OCI-LY3 (cell line): ENCODE measurements at regions not wholly inside any gene's neighbourhood (a gene's known extent, or its start where the extent isn't known, plus 50 kb on each side); places are given as distances from the start of the nearest gene placed in this dataset.

Source experiments
- H2AFZ ChIP-seq: fragments of 200-600, 300-600 bp; shearing (Covaris generic); 2 replicates; pipeline ENCODE4 v1.6.0; 2014; ENCODE audit warnings: antibody characterized with exemption, low read depth, low read length
- H3K27ac ChIP-seq: fragments of 200-600, 300-600 bp; sonication (generic); 2 replicates; pipeline ENCODE4 v1.5.1; 2014; ENCODE audit warnings: mild to moderate bottlenecking, low read length, moderate library complexity, mixed read lengths
- H3K27me3 ChIP-seq: fragments of 200-600, 300-600 bp; sonication (generic); 2 replicates; pipeline ENCODE4 v1.6.1; 2014; ENCODE audit warnings: low read depth, low read length, mixed read lengths
- H3K36me3 ChIP-seq: fragments of 200-600, 300-600 bp; sonication (generic); replicated peaks from 2 replicates; pipeline ENCODE3; 2014; ENCODE audit warnings: low read depth, low read length, mixed read lengths
- H3K4me1 ChIP-seq: fragments of 300-600, 200-600 bp; sonication (generic); 2 replicates; pipeline ENCODE4 v1.6.1; 2014; ENCODE audit warnings: low read length, mixed read lengths
- H3K4me2 ChIP-seq: fragments of 200-600, 300-600 bp; sonication (generic); 2 replicates; pipeline ENCODE4 v1.6.1; 2014; ENCODE audit warnings: low read length, mixed read lengths
- H3K4me3 ChIP-seq: fragments of 300-600, 200-600 bp; sonication (generic); 2 replicates; pipeline ENCODE4 v1.5.1; 2014; ENCODE audit warnings: antibody characterized with exemption, mild to moderate bottlenecking, low read length, moderate library complexity
- H3K79me2 ChIP-seq: fragments of 300-600, 200-600 bp; shearing (Covaris generic); 2 replicates; pipeline ENCODE4 v1.6.1; 2014; ENCODE audit warnings: mild to moderate bottlenecking, low read length, mixed read lengths
- H3K9ac ChIP-seq: fragments of 300-600, 200-600 bp; shearing (Covaris generic); 2 replicates; pipeline ENCODE4 v1.6.0; 2014; ENCODE audit warnings: mild to moderate bottlenecking, low read length, moderate library complexity
- H3K9me3 ChIP-seq: fragments of 200-600, 300-600 bp; shearing (Covaris generic); 2 replicates; pipeline ENCODE4 v1.6.1; 2014; ENCODE audit warnings: low read length, mixed read lengths; ENCODE audit not compliant: insufficient read depth
- H4K20me1 ChIP-seq: fragments of 200-600, 300-600 bp; sonication (generic); 2 replicates; pipeline ENCODE4 v1.6.1; 2016; ENCODE audit warnings: low read length, mixed read lengths; ENCODE audit not compliant: insufficient read depth
- CTCF ChIP-seq: fragments of 200-600, 300-600 bp; sonication (generic); IDR thresholded peaks from 2 replicates; pipeline ENCODE4 v1.5.1; 2014; ENCODE audit warnings: antibody characterized with exemption, low read length, low read depth
- EZH2phosphoT487 ChIP-seq: fragments of 200-600 bp; shearing (Covaris generic); IDR thresholded peaks from 2 replicates; pipeline ENCODE4 v1.6.1; 2018; ENCODE audit warnings: antibody characterized with exemption, mixed run types, low read depth

DNA sequence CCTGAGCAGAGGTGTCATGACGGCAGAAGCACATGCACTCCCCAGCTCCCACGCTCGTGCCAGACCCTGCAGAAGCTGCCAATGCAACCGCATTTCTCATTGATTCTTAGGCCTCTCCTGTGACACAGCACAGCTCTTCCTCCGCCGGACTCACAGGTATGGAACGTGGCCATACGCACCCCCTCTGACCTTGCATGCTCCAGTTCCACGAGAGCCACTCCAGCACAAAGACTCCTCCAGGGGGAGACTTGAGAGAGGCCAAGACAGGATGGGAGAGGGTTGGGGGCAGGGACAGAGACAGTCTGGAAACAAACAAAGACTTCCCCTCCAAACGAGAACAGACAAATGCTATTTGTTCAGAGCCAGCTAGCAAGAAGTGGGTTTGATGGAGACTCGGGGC is 124.3 kb upstream of the PPP2R2D start:
- no peak overlapping the region for H3K9ac ChIP-seq
- H3K9me3 ChIP-seq, result no peaks in the 10 kb centered on the region
- no peaks in the 10 kb centered on the region for H3K4me1 ChIP-seq
- H3K27ac ChIP-seq, result no peak overlapping the region
- TF ChIP-seq CTCF (no peak), EZH2phosphoT487 (no peak)
- no peaks in the 10 kb centered on the region for H3K27me3 ChIP-seq
- H3K36me3 ChIP-seq, result no peaks in the 10 kb centered on the region
- no peak overlapping the region for H3K4me2 ChIP-seq
- H4K20me1 ChIP-seq, result no peaks in the 10 kb centered on the region
- no peak overlapping the region for H3K4me3 ChIP-seq
- no peaks in the 10 kb centered on the region for H3K79me2 ChIP-seq
- no peak overlapping the region for H2AFZ ChIP-seq

- H3K79me2 ChIP-seq, result no peaks in the 10 kb centered on the region
- TF ChIP-seq CTCF, result no peak
- no peak for TF ChIP-seq EZH2phosphoT487
- no peak overlapping the region for H3K27ac ChIP-seq
- no peaks in the 10 kb centered on the region for H4K20me1 ChIP-seq
- no peak overlapping the region for H3K4me2 ChIP-seq
- no peaks in the 10 kb centered on the region for H3K4me1 ChIP-seq
- no peaks in the 10 kb centered on the region for H3K9me3 ChIP-seq
- no peaks in the 10 kb centered on the region for H3K36me3 ChIP-seq
- H3K9ac ChIP-seq, result no peak overlapping the region
- no peak overlapping the region for H2AFZ ChIP-seq
- H3K4me3 ChIP-seq, result no peak overlapping the region
- H3K27me3 ChIP-seq, result no peaks in the 10 kb centered on the region
Observed at GRCh38 chr10:131777162-131777561, 123.6 kb upstream of the PPP2R2D start.

- H3K4me1 ChIP-seq, result no peaks in the 10 kb centered on the region
- no peak overlapping the region for H3K27ac ChIP-seq
- no peaks in the 10 kb centered on the region for H3K36me3 ChIP-seq
- H2AFZ ChIP-seq, result no peak overlapping the region
- no peak overlapping the region for H3K4me2 ChIP-seq
- H3K9me3 ChIP-seq, result no peaks in the 10 kb centered on the region
- H4K20me1 ChIP-seq, result no peaks in the 10 kb centered on the region
- H3K9ac ChIP-seq, result no peak overlapping the region
- H3K27me3 ChIP-seq, result no peaks in the 10 kb centered on the region
- H3K79me2 ChIP-seq, result no peaks in the 10 kb centered on the region
- H3K4me3 ChIP-seq, result no peak overlapping the region
- no peak for TF ChIP-seq CTCF
- no peak for TF ChIP-seq EZH2phosphoT487
Observed at GRCh38 chr10:131777921-131778320, 122.9 kb upstream of the PPP2R2D start.

DNA sequence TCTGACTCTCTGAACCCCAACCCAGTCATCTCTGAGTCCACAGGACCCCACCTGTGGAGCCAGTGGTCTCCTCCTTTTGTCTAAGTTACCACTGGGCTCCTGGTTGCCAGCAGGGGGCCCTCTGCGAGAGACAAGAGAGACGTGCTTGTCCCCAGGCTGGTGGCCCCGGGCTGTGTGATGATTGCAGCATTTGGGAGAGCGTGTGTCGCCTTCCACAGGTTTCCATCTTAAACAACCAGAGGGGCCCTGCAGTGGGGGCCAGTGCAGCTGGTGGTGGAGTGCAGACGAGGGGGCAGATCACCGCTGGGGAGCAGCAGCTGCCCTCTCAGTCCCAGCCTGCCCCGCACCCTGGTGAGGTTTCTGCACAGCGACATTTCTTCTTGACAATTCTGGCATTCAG is 122.4 kb upstream of the PPP2R2D start:
- no peaks in the 10 kb centered on the region for H4K20me1 ChIP-seq
- H3K4me1 ChIP-seq, result no peaks in the 10 kb centered on the region
- H3K9ac ChIP-seq, result no peak overlapping the region
- H3K27ac ChIP-seq, result no peak overlapping the region
- H3K79me2 ChIP-seq, result no peaks in the 10 kb centered on the region
- H3K9me3 ChIP-seq, result no peaks in the 10 kb centered on the region
- H3K36me3 ChIP-seq, result no peaks in the 10 kb centered on the region
- H2AFZ ChIP-seq, result no peak overlapping the region
- no peaks in the 10 kb centered on the region for H3K27me3 ChIP-seq
- H3K4me3 ChIP-seq, result no peak overlapping the region
- TF ChIP-seq CTCF (no peak), EZH2phosphoT487 (no peak)
- H3K4me2 ChIP-seq, result no peak overlapping the region
